A673 (cell line): ENCODE measurements at regions not wholly inside any gene's neighbourhood (a gene's known extent, or its start where the extent isn't known, plus 50 kb on each side); places are given as distances from the start of the nearest gene placed in this dataset.

Source experiments
- BruUV-seq: library from RNA; stranded (reverse); fragments of 400-500 nt; replicated peaks from 2 replicates; lab custom pipeline; 2021; lab: Mats Ljungman, UMichigan
- CTCF ChIA-PET: fragments of 300-600 bp; sonication (Branson Sonifier 250); formaldehyde crosslinking; loops from one replicate; lab custom pipeline; 2022; ENCODE audit warnings: antibody characterized with exemption; lab: Charles Lee
- POLR2A ChIA-PET: fragments of 300-600 bp; sonication (Branson Sonifier 250); formaldehyde crosslinking; loops from one replicate; lab custom pipeline; 2022; ENCODE audit warnings: antibody characterized with exemption; ENCODE audit not compliant: low non-redundant PET; lab: Charles Lee
- DNase-seq: peaks from one replicate; pipeline ENCODE4 v3.0.0-alpha.2; 2015; ENCODE audit warnings: low spot score
- H3K27ac ChIP-seq: fragments of 200-600 bp; sonication (generic); 2 replicates; pipeline ENCODE4 v1.5.1; 2016; ENCODE audit warnings: mixed run types, low read depth, mild to moderate bottlenecking, mixed read lengths, antibody characterized with exemption, low read length; ENCODE audit not compliant: poor library complexity, severe bottlenecking
- H3K27me3 ChIP-seq: fragments of 200-600 bp; sonication (generic); replicated peaks from 2 replicates; pipeline ENCODE4 v1.6.1; 2017; ENCODE audit warnings: mixed run types, low read depth, mild to moderate bottlenecking, mixed read lengths, antibody characterized with exemption, low read length; ENCODE audit not compliant: insufficient read depth, poor library complexity
- H3K36me3 ChIP-seq: fragments of 200-600 bp; sonication (generic); 2 replicates; pipeline ENCODE4 v1.6.1; 2016; ENCODE audit warnings: mixed run types, mild to moderate bottlenecking, mixed read lengths, antibody characterized with exemption, low read length; ENCODE audit not compliant: insufficient read depth, poor library complexity, severe bottlenecking
- H3K4me1 ChIP-seq: fragments of 200-600 bp; sonication (generic); 2 replicates; pipeline ENCODE4 v1.6.1; 2017; ENCODE audit warnings: mixed run types, mild to moderate bottlenecking, mixed read lengths, antibody characterized with exemption, low read length; ENCODE audit not compliant: insufficient read depth, poor library complexity, severe bottlenecking
- H3K4me3 ChIP-seq: fragments of 200-600 bp; sonication (generic); 2 replicates; pipeline ENCODE4 v1.5.1; 2016; ENCODE audit warnings: low read depth, mixed run types, mild to moderate bottlenecking, mixed read lengths, low read length; ENCODE audit not compliant: poor library complexity, severe bottlenecking
- H3K9me3 ChIP-seq: fragments of 200-600 bp; sonication (generic); 2 replicates; pipeline ENCODE4 v1.6.1; 2016; ENCODE audit warnings: mixed run types, low read depth, mild to moderate bottlenecking, mixed read lengths, antibody characterized with exemption, low read length; ENCODE audit not compliant: poor library complexity, severe bottlenecking
- EZH2 ChIP-seq: fragments of 200-600 bp; sonication (generic); IDR thresholded peaks from 2 replicates; pipeline ENCODE4 v1.6.1; 2017; ENCODE audit warnings: borderline replicate concordance, low read depth, mild to moderate bottlenecking, mixed read lengths, antibody characterized with exemption, low read length; ENCODE audit not compliant: poor library complexity, severe bottlenecking
- intact Hi-C: fragments of 100-400 bp; cut with micrococcal nuclease; formaldehyde crosslinking; loops from one replicate; pipeline ENCODE4 v1.10.0; 2022; ENCODE audit not compliant: unreplicated experiment
- TF ChIP-seq, protein P1 (sequence below): fragments of 300-800, 200-600 bp; sonication (generic); conservative IDR thresholded peaks from 2 replicates; pipeline ENCODE4 v1.5.1; 2017; ENCODE audit warnings: low read depth, mild to moderate bottlenecking, antibody characterized with exemption, low read length, moderate library complexity, mixed read lengths

GRCh38 chr16:55043499-55043898 is 112.8 kb downstream of the IRX5 start:
- ChIA-PET POLR2A (no interaction called here), CTCF (interaction anchor here (0.5 kb wide), 1 partner anchor 1056 kb away, joined by 5 read pairs; no protein-coding TSS in a partner anchor)
- Histone ChIP-seq H3K9me3 (no peaks in the 10 kb centered on the region), H3K27me3 (no peaks in the 10 kb centered on the region), H3K36me3 (no peaks in the 10 kb centered on the region), H3K4me1 (no peaks in the 10 kb centered on the region), H3K4me3 (no peak overlapping the region), H3K27ac (no peak overlapping the region)
- no TSS peak for BruUV-seq
- intact Hi-C loops = no loop called here
- no peak for DNase-seq
- TF ChIP-seq, protein P1, sequence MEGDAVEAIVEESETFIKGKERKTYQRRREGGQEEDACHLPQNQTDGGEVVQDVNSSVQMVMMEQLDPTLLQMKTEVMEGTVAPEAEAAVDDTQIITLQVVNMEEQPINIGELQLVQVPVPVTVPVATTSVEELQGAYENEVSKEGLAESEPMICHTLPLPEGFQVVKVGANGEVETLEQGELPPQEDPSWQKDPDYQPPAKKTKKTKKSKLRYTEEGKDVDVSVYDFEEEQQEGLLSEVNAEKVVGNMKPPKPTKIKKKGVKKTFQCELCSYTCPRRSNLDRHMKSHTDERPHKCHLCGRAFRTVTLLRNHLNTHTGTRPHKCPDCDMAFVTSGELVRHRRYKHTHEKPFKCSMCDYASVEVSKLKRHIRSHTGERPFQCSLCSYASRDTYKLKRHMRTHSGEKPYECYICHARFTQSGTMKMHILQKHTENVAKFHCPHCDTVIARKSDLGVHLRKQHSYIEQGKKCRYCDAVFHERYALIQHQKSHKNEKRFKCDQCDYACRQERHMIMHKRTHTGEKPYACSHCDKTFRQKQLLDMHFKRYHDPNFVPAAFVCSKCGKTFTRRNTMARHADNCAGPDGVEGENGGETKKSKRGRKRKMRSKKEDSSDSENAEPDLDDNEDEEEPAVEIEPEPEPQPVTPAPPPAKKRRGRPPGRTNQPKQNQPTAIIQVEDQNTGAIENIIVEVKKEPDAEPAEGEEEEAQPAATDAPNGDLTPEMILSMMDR = 0 out of 2 replicates have a peak, but pooled peaks have one; percentile 19
- no peak for TF ChIP-seq EZH2

- Histone ChIP-seq H3K4me1 (no peaks in the 10 kb centered on the region), H3K9me3 (no peaks in the 10 kb centered on the region), H3K4me3 (no peak overlapping the region), H3K27me3 (no peaks in the 10 kb centered on the region), H3K27ac (no peak overlapping the region), H3K36me3 (no peaks in the 10 kb centered on the region)
- ChIA-PET CTCF (no interaction called here), POLR2A (no interaction called here)
- TF ChIP-seq EZH2 = no peak
- TF ChIP-seq, protein P1 = no peak
- BruUV-seq = no TSS peak
- intact Hi-C loops = no loop called here
- no peak for DNase-seq
Measured at GRCh38 chr16:55044201-55044975, 113.7 kb downstream of the IRX5 start.

GRCh38 chr16:55045329-55045728 is 114.7 kb downstream of the IRX5 start:
- Histone ChIP-seq H3K36me3 (no peaks in the 10 kb centered on the region), H3K4me3 (no peak overlapping the region), H3K27me3 (no peaks in the 10 kb centered on the region), H3K4me1 (no peaks in the 10 kb centered on the region), H3K27ac (no peak overlapping the region), H3K9me3 (no peaks in the 10 kb centered on the region)
- DNase-seq = no peak
- BruUV-seq = no TSS peak
- ChIA-PET POLR2A (no interaction called here), CTCF (no interaction called here)
- no peak for TF ChIP-seq EZH2
- TF ChIP-seq, protein P1 = no peak
- intact Hi-C loops = no loop called here
